Tibial nerve (tissue), 3 donors: ENCODE measurements at regions not wholly inside any gene's neighbourhood (a gene's known extent, or its start where the extent isn't known, plus 50 kb on each side); places are given as distances from the start of the nearest gene placed in this dataset.

Source experiments
- CTCF ChIP-seq, 5 experiments: fragments of 200-600 bp in 3 of 5; fragments of 450-650 bp in 2 of 5; sonication (generic) in 3 of 5; IDR thresholded peaks; one replicate each; pipeline ENCODE4 v1.5.1; 2016 to 2019; ENCODE audit warnings: antibody characterized with exemption in 5 of 5, mild to moderate bottlenecking in 3 of 5, moderate library complexity in 2 of 5
- POLR2A ChIP-seq, 2 donors: fragments of 450-650 bp; IDR thresholded peaks; one replicate each; pipeline ENCODE4 v1.6.1; 2017; ENCODE audit warnings: antibody characterized with exemption in 2 of 2, mild to moderate bottlenecking in 2 of 2, moderate library complexity in 2 of 2

GRCh38 chr1:172914501-172915144, 136.1 kb downstream of the TNFSF18 start:
- TF ChIP-seq CTCF (IDR thresholded peaks at IDR 0.05): no peak
- TF ChIP-seq POLR2A (IDR thresholded peaks at IDR 0.05): no peak
